A673 (cell line): ENCODE measurements at regions not wholly inside any gene's neighbourhood (a gene's known extent, or its start where the extent isn't known, plus 50 kb on each side); places are given as distances from the start of the nearest gene placed in this dataset.

Experiments used
- EZH2 ChIP-seq: fragments of 200-600 bp; sonication (generic); IDR thresholded peaks from 2 replicates; pipeline ENCODE4 v1.6.1; 2017; ENCODE audit warnings: borderline replicate concordance, low read depth, mild to moderate bottlenecking, mixed read lengths, antibody characterized with exemption, low read length; ENCODE audit not compliant: poor library complexity, severe bottlenecking
- TF ChIP-seq, protein P1 (sequence below): fragments of 300-800, 200-600 bp; sonication (generic); conservative IDR thresholded peaks from 2 replicates; pipeline ENCODE4 v1.5.1; 2017; ENCODE audit warnings: low read depth, mild to moderate bottlenecking, antibody characterized with exemption, low read length, moderate library complexity, mixed read lengths

- TF ChIP-seq, protein P1, sequence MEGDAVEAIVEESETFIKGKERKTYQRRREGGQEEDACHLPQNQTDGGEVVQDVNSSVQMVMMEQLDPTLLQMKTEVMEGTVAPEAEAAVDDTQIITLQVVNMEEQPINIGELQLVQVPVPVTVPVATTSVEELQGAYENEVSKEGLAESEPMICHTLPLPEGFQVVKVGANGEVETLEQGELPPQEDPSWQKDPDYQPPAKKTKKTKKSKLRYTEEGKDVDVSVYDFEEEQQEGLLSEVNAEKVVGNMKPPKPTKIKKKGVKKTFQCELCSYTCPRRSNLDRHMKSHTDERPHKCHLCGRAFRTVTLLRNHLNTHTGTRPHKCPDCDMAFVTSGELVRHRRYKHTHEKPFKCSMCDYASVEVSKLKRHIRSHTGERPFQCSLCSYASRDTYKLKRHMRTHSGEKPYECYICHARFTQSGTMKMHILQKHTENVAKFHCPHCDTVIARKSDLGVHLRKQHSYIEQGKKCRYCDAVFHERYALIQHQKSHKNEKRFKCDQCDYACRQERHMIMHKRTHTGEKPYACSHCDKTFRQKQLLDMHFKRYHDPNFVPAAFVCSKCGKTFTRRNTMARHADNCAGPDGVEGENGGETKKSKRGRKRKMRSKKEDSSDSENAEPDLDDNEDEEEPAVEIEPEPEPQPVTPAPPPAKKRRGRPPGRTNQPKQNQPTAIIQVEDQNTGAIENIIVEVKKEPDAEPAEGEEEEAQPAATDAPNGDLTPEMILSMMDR = no peak
- TF ChIP-seq EZH2 = no peak
Observed at GRCh38 chr6:14742171-14742570, 503.7 kb upstream of the JARID2 start.
